SK-N-SH (cell line): ENCODE measurements at regions not wholly inside any gene's neighbourhood (a gene's known extent, or its start where the extent isn't known, plus 50 kb on each side); places are given as distances from the start of the nearest gene placed in this dataset.

Source experiments
- CTCF ChIA-PET: fragments of 300-600, 350-600 bp; formaldehyde crosslinking; extraction: SDS; loops from one replicate; lab custom pipeline; 2021; lab: Yijun Ruan, JAX
- POLR2A ChIA-PET: fragments of 350-600 bp; sonication (Branson Sonifier 250); formaldehyde crosslinking; extraction: SDS; loops from one replicate; lab custom pipeline; 2020; ENCODE audit warnings: antibody characterized with exemption, inconsistent platforms; lab: Yijun Ruan, JAX
- DNase-seq: peaks from one replicate; pipeline ENCODE4 v3.0.0; 2012
- H2AFZ ChIP-seq: fragments of 200-600 bp; sonication (generic); 2 replicates; pipeline ENCODE4 v1.8.1; 2016; ENCODE audit warnings: antibody characterized with exemption, mild to moderate bottlenecking, low read depth
- H3F3A ChIP-seq: fragments of 200-600 bp; sonication (generic); replicated peaks from 2 replicates; pipeline ENCODE3; 2016; ENCODE audit warnings: antibody characterized with exemption, mild to moderate bottlenecking; ENCODE audit not compliant: insufficient read depth
- H3K27ac ChIP-seq, 2 experiments: fragments of 200-500 bp in 1 of 2; fragments of 200-600 bp in 1 of 2; sonication (Bioruptor generic) in 1 of 2; sonication (generic), shearing (Covaris generic) in 1 of 2; 2 replicates each; pipeline versions ENCODE4 v1.5.1 to v1.6.1; 2014 to 2016; ENCODE audit warnings: low read depth in 2 of 2, inconsistent platforms in 1 of 2, low read length in 1 of 2, mild to moderate bottlenecking in 1 of 2, mixed read lengths in 1 of 2
- H3K27me3 ChIP-seq: fragments of 200-600 bp; sonication (generic), shearing (Covaris generic); 2 replicates; pipeline ENCODE4 v1.6.1; 2016; ENCODE audit warnings: mixed run types; ENCODE audit not compliant: insufficient read depth
- H3K36me3 ChIP-seq, 2 experiments: fragments of 200-500 bp in 1 of 2; fragments of 200-600 bp in 1 of 2; sonication (Bioruptor generic) in 1 of 2; sonication (generic) in 1 of 2; replicated peaks in 1 of 2; 2 replicates each; pipeline versions ENCODE3 to v1.5.1; 2014 to 2016; ENCODE audit warnings: low read length in 1 of 2, mild to moderate bottlenecking in 1 of 2; ENCODE audit not compliant: insufficient read depth in 2 of 2, control insufficient read depth in 1 of 2
- H3K4me1 ChIP-seq, 2 experiments: fragments of 200-500 bp in 1 of 2; fragments of 200-600 bp in 1 of 2; sonication (Bioruptor generic) in 1 of 2; sonication (generic), shearing (Covaris generic) in 1 of 2; 2 replicates each; pipeline versions ENCODE4 v1.5.1 to v1.6.1; 2014 to 2016; ENCODE audit warnings: low read depth in 1 of 2, low read length in 1 of 2, mixed run types in 1 of 2; ENCODE audit not compliant: insufficient read depth in 2 of 2, control insufficient read depth in 1 of 2
- H3K4me2 ChIP-seq: fragments of 200-600 bp; sonication (generic), shearing (Covaris generic); 2 replicates; pipeline ENCODE4 v1.6.1; 2017; ENCODE audit warnings: mixed run types
- H3K4me3 ChIP-seq, 2 experiments: fragments of 200-500 bp in 1 of 2; fragments of 200-600 bp in 1 of 2; sonication (Bioruptor generic) in 1 of 2; sonication (generic), shearing (Covaris generic) in 1 of 2; 2 replicates each; pipeline versions ENCODE4 v1.5.1 to v1.8.1; 2014 to 2016; ENCODE audit warnings: low read depth in 2 of 2, inconsistent platforms in 1 of 2, low read length in 1 of 2, mild to moderate bottlenecking in 1 of 2, mixed read lengths in 1 of 2, moderate library complexity in 1 of 2
- H3K79me2 ChIP-seq: fragments of 200-600 bp; sonication (generic); 2 replicates; pipeline ENCODE4 v1.8.1; 2017; ENCODE audit warnings: mild to moderate bottlenecking; ENCODE audit not compliant: insufficient read depth
- H3K9ac ChIP-seq: fragments of 200-600 bp; sonication (generic); 2 replicates; pipeline ENCODE4 v1.6.1; 2017; ENCODE audit warnings: mixed run types
- H3K9me2 ChIP-seq: fragments of 200-600 bp; sonication (generic); 2 replicates; pipeline ENCODE4 v1.6.1; 2017; ENCODE audit warnings: mixed run types
- H3K9me3 ChIP-seq: fragments of 200-600 bp; sonication (generic); 2 replicates; pipeline ENCODE4 v1.6.1; 2017; ENCODE audit warnings: mixed run types, mild to moderate bottlenecking, moderate library complexity
- H4K20me1 ChIP-seq: fragments of 200-600 bp; sonication (generic); 2 replicates; pipeline ENCODE4 v1.6.1; 2017; ENCODE audit warnings: mild to moderate bottlenecking, mixed run types; ENCODE audit not compliant: insufficient read depth
- CHD2 ChIP-seq: fragments of 150-350 bp; IDR thresholded peaks from 2 replicates; pipeline ENCODE4 v1.6.1; 2018; ENCODE audit warnings: low read length; ENCODE audit not compliant: partially characterized antibody
- ELF1 ChIP-seq: IDR thresholded peaks from 2 replicates; pipeline ENCODE4 v1.4.0; 2012
- EP300 ChIP-seq, 2 experiments: IDR thresholded peaks; 2 replicates each; pipeline versions ENCODE4 v1.4.0 to v1.6.1; 2012; ENCODE audit warnings: borderline replicate concordance in 1 of 2, low read depth in 1 of 2, low read length in 1 of 2
- FOSL2 ChIP-seq: IDR thresholded peaks from 2 replicates; pipeline ENCODE4 v1.4.0; 2012; ENCODE audit warnings: low read depth, mild to moderate bottlenecking, moderate library complexity, borderline replicate concordance
- FOXJ3 ChIP-seq: sonication (generic); formaldehyde crosslinking; IDR thresholded peaks from 2 replicates; pipeline ENCODE4 v1.5.1; 2020; ENCODE audit warnings: mild to moderate bottlenecking, missing genetic modification reagents
- GATA2 ChIP-seq: sonication (generic); formaldehyde crosslinking; IDR thresholded peaks from 2 replicates; pipeline ENCODE4 v1.5.0; 2020; ENCODE audit warnings: mild to moderate bottlenecking, missing genetic modification reagents
- JUND ChIP-seq: IDR thresholded peaks from 2 replicates; pipeline ENCODE4 v1.4.0; 2012
- MXI1 ChIP-seq: IDR thresholded peaks from 2 replicates; pipeline ENCODE4 v1.6.1; 2012; ENCODE audit warnings: mild to moderate bottlenecking, low read depth, low read length, improper control_type of control experiment
- NFIC ChIP-seq: IDR thresholded peaks from 2 replicates; pipeline ENCODE4 v1.4.0; 2012; ENCODE audit warnings: borderline replicate concordance
- NRF1 ChIP-seq: IDR thresholded peaks from 2 replicates; pipeline ENCODE4 v1.6.1; 2012; ENCODE audit warnings: low read depth, mild to moderate bottlenecking, low read length
- POLR2AphosphoS5 ChIP-seq: IDR thresholded peaks from 2 replicates; pipeline ENCODE4 v1.6.1; 2012; ENCODE audit warnings: low read depth, low read length
- RAD21 ChIP-seq: IDR thresholded peaks from 2 replicates; pipeline ENCODE4 v1.6.1; 2012; ENCODE audit warnings: mild to moderate bottlenecking, low read length
- RFX5 ChIP-seq: IDR thresholded peaks from 2 replicates; pipeline ENCODE4 v1.6.1; 2012; ENCODE audit warnings: mild to moderate bottlenecking, improper control_type of control experiment, low read length
- RXRA ChIP-seq: IDR thresholded peaks from 2 replicates; pipeline ENCODE4 v1.4.0; 2012; ENCODE audit warnings: low read depth, mild to moderate bottlenecking, borderline replicate concordance
- TAF1 ChIP-seq: IDR thresholded peaks from 2 replicates; pipeline ENCODE4 v1.6.1; 2012; ENCODE audit warnings: low read depth, mild to moderate bottlenecking, low read length, moderate library complexity, borderline replicate concordance
- TCF12 ChIP-seq: IDR thresholded peaks from 2 replicates; pipeline ENCODE4 v1.4.0; 2012
- YY1 ChIP-seq: IDR thresholded peaks from 2 replicates; pipeline ENCODE4 v1.4.0; 2012; ENCODE audit warnings: low read depth, mild to moderate bottlenecking
- WGBS: methylation state at CpG from one replicate; pipeline ENCODE4 v1.1.6; 2017; ENCODE audit warnings: low lambda C conversion rate; 5-methylcytosine and 5-hydroxymethylcytosine counted together
- TF ChIP-seq, protein P1 (sequence below): IDR thresholded peaks from 2 replicates; pipeline ENCODE4; 2012
- TF ChIP-seq, protein P2 (sequence below): fragments of 150-350 bp; IDR thresholded peaks from 2 replicates; pipeline ENCODE4 v1.6.1; 2016; ENCODE audit warnings: mild to moderate bottlenecking, low read depth, low read length
- TF ChIP-seq, protein P3 (sequence below): IDR thresholded peaks from 2 replicates; pipeline ENCODE4 v1.4.0; 2012; ENCODE audit warnings: low read depth, borderline replicate concordance
- TF ChIP-seq, protein P4 (sequence below): IDR thresholded peaks from 2 replicates; pipeline ENCODE4 v1.6.1; 2012; ENCODE audit warnings: mild to moderate bottlenecking, low read depth, low read length, moderate library complexity
- TF ChIP-seq, protein P5 (sequence below): IDR thresholded peaks from 2 replicates; pipeline ENCODE4 v1.4.0; 2012; ENCODE audit warnings: low read depth, borderline replicate concordance

DNA sequence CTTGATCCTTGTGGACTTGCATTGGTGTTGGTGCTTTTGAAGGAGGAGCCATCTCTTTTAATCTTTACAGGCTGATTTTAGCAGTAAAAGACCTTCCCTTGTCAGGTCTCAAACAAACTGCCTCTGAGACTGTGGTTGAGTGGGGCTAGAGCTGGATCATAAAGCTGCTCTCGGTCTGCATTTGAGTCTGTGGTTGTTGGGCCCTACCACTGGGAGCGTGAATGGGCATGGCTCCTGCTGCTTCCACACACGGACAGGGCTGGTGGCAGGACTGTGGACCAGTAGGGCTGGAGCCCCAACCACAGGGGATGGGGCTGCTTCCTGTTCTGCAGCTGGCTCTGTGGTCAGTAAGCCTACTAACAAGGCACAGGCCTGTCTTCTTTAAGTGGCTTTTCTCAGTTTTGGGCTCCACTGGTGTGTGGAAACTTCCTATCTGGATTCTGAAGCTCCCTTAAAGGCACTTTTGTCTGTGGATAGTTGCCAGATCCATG lies 130.6 kb downstream of the RBM46 start (continued):
- no peak for TF ChIP-seq YY1
- no peak for TF ChIP-seq RAD21
- TF ChIP-seq FOXJ3 (CRISPR knock-in tag) = no peak
- TF ChIP-seq TAF1 = no peak
- TF ChIP-seq MXI1 = no peak
- no peak for TF ChIP-seq RFX5
- TF ChIP-seq EP300 (IDR thresholded peaks at IDR 0.05; ENCODE audit: borderline replicate concordance in 1 of 2, low read depth in 1 of 2, low read length in 1 of 2) = no peak

DNA sequence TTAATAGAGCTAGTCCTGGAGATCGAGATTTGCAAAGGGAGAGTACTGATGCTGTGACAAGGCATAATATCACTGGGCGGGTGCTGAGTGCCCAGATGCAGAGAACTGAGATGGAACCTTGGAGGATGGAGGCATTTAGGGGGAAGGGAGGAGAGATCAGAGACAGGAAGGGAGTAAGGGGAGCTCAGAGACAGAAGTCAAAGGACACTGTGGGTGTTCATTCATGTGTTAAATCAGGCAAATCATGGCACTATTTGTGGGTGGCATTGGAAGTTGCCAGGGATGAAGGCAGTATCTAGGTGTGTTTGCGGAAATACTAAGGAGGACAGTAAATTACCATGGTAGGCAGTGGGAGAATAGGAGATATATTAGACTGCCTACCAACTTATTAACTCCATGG lies 135.0 kb downstream of the RBM46 start:
- H3K9me3 ChIP-seq = no peaks in the 10 kb centered on the region
- ChIA-PET POLR2A (no interaction called here), CTCF (interaction anchor here (1.5 kb wide), 1 partner anchor 109 kb away, joined by 5 read pairs; no protein-coding TSS in a partner anchor)
- H3K4me1 ChIP-seq = no peaks in the 10 kb centered on the region
- no peaks in the 10 kb centered on the region for H3K9me2 ChIP-seq
- H3K36me3 ChIP-seq = no peaks in the 10 kb centered on the region
- no peak overlapping the region for H3K4me2 ChIP-seq
- no peaks in the 10 kb centered on the region for H3K27me3 ChIP-seq
- H3K79me2 ChIP-seq = no peaks in the 10 kb centered on the region
- H3K9ac ChIP-seq = no peak overlapping the region
- no peaks in the 10 kb centered on the region for H4K20me1 ChIP-seq
- WGBS = 26% methylated on average over 3 of the region's 3 CpGs
- no peak for TF ChIP-seq GATA2 (CRISPR knock-in tag)
- no peak for TF ChIP-seq FOSL2
- TF ChIP-seq POLR2AphosphoS5 = no peak
- TF ChIP-seq, protein P1, sequence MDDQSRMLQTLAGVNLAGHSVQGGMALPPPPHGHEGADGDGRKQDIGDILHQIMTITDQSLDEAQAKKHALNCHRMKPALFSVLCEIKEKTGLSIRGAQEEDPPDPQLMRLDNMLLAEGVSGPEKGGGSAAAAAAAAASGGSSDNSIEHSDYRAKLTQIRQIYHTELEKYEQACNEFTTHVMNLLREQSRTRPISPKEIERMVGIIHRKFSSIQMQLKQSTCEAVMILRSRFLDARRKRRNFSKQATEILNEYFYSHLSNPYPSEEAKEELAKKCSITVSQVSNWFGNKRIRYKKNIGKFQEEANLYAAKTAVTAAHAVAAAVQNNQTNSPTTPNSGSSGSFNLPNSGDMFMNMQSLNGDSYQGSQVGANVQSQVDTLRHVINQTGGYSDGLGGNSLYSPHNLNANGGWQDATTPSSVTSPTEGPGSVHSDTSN = no peak
- no peak for TF ChIP-seq RXRA
- TF ChIP-seq NRF1 = no peak
- no peak for TF ChIP-seq ELF1
- TF ChIP-seq FOXJ3 (CRISPR knock-in tag) = no peak
- TF ChIP-seq, protein P2, sequence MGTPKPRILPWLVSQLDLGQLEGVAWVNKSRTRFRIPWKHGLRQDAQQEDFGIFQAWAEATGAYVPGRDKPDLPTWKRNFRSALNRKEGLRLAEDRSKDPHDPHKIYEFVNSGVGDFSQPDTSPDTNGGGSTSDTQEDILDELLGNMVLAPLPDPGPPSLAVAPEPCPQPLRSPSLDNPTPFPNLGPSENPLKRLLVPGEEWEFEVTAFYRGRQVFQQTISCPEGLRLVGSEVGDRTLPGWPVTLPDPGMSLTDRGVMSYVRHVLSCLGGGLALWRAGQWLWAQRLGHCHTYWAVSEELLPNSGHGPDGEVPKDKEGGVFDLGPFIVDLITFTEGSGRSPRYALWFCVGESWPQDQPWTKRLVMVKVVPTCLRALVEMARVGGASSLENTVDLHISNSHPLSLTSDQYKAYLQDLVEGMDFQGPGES = no peak
- TF ChIP-seq, protein P3, sequence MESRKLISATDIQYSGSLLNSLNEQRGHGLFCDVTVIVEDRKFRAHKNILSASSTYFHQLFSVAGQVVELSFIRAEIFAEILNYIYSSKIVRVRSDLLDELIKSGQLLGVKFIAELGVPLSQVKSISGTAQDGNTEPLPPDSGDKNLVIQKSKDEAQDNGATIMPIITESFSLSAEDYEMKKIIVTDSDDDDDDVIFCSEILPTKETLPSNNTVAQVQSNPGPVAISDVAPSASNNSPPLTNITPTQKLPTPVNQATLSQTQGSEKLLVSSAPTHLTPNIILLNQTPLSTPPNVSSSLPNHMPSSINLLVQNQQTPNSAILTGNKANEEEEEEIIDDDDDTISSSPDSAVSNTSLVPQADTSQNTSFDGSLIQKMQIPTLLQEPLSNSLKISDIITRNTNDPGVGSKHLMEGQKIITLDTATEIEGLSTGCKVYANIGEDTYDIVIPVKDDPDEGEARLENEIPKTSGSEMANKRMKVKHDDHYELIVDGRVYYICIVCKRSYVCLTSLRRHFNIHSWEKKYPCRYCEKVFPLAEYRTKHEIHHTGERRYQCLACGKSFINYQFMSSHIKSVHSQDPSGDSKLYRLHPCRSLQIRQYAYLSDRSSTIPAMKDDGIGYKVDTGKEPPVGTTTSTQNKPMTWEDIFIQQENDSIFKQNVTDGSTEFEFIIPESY = no peak
- TF ChIP-seq CHD2 = no peak
- TF ChIP-seq TCF12 = no peak
- TF ChIP-seq EP300 (IDR thresholded peaks at IDR 0.05; ENCODE audit: borderline replicate concordance in 1 of 2, low read depth in 1 of 2, low read length in 1 of 2) = no peak
- TF ChIP-seq, protein P4, sequence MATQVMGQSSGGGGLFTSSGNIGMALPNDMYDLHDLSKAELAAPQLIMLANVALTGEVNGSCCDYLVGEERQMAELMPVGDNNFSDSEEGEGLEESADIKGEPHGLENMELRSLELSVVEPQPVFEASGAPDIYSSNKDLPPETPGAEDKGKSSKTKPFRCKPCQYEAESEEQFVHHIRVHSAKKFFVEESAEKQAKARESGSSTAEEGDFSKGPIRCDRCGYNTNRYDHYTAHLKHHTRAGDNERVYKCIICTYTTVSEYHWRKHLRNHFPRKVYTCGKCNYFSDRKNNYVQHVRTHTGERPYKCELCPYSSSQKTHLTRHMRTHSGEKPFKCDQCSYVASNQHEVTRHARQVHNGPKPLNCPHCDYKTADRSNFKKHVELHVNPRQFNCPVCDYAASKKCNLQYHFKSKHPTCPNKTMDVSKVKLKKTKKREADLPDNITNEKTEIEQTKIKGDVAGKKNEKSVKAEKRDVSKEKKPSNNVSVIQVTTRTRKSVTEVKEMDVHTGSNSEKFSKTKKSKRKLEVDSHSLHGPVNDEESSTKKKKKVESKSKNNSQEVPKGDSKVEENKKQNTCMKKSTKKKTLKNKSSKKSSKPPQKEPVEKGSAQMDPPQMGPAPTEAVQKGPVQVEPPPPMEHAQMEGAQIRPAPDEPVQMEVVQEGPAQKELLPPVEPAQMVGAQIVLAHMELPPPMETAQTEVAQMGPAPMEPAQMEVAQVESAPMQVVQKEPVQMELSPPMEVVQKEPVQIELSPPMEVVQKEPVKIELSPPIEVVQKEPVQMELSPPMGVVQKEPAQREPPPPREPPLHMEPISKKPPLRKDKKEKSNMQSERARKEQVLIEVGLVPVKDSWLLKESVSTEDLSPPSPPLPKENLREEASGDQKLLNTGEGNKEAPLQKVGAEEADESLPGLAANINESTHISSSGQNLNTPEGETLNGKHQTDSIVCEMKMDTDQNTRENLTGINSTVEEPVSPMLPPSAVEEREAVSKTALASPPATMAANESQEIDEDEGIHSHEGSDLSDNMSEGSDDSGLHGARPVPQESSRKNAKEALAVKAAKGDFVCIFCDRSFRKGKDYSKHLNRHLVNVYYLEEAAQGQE = no peak
- TF ChIP-seq MXI1 = no peak
- TF ChIP-seq NFIC = no peak
- no peak for TF ChIP-seq YY1
- no peak for TF ChIP-seq JUND
- TF ChIP-seq RFX5 = no peak
- TF ChIP-seq, protein P5, sequence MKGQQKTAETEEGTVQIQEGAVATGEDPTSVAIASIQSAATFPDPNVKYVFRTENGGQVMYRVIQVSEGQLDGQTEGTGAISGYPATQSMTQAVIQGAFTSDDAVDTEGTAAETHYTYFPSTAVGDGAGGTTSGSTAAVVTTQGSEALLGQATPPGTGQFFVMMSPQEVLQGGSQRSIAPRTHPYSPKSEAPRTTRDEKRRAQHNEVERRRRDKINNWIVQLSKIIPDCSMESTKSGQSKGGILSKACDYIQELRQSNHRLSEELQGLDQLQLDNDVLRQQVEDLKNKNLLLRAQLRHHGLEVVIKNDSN = no peak
- no peak overlapping the region for H3K4me3 ChIP-seq
- no peak overlapping the region for H2AFZ ChIP-seq
- no peaks in the 10 kb centered on the region for H3F3A ChIP-seq
- no peak for DNase-seq
- no peak overlapping the region for H3K27ac ChIP-seq
